ENCODE measurements at regions not wholly inside any gene's neighbourhood (a gene's known extent, or its start where the extent isn't known, plus 50 kb on each side); places are given as distances from the start of the nearest gene placed in this dataset.

DNA sequence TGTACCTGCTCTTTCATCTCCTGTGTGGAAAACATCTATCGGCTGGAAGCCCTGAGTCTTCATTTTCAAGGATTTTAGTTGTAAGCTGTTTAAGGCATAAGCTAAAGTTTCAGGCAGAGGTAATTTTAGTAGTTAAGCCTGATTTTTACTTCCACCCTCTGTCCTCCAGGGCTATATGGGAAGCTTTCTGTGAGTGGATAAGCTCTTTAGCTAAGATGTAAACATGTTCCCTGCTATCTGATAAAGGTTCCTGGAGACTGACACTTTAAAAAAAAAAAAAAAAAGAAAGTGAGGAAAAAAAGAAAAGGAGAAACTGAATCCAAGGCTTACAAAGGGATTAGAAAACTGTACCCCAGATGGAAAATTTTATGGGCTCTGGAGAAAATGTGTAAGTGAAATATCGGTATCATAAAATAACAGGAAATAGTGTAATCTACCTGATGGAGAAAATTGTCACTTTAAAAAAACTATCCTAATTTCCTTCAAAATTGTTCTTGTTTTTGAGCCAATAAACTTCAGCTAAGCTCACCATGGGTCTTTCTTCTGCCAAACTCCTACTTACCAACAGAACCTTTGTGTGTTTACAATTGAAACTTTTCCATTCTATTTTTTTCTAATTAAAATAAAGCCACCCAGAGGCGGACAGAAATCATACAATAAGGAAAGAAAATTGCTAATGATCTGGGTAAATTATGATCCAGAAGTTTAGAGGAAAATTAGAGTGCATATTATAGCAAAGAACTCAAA is 180.5 kb downstream of the TGFB2 start:
- H3K27me3 ChIP-seq = no peaks in the 10 kb centered on the region
- H3K4me3 ChIP-seq = no peak overlapping the region
- no peak for TF ChIP-seq POLR2A (IDR thresholded peaks at IDR 0.05)
- TF ChIP-seq, protein P1, sequence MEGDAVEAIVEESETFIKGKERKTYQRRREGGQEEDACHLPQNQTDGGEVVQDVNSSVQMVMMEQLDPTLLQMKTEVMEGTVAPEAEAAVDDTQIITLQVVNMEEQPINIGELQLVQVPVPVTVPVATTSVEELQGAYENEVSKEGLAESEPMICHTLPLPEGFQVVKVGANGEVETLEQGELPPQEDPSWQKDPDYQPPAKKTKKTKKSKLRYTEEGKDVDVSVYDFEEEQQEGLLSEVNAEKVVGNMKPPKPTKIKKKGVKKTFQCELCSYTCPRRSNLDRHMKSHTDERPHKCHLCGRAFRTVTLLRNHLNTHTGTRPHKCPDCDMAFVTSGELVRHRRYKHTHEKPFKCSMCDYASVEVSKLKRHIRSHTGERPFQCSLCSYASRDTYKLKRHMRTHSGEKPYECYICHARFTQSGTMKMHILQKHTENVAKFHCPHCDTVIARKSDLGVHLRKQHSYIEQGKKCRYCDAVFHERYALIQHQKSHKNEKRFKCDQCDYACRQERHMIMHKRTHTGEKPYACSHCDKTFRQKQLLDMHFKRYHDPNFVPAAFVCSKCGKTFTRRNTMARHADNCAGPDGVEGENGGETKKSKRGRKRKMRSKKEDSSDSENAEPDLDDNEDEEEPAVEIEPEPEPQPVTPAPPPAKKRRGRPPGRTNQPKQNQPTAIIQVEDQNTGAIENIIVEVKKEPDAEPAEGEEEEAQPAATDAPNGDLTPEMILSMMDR (IDR thresholded peaks at IDR 0.05) = no peak
- H3K4me1 ChIP-seq = no peaks in the 10 kb centered on the region
- intact Hi-C loops (cut with DNase I) = no loop called here
- H3K27ac ChIP-seq = no peak overlapping the region
- no peaks in the 10 kb centered on the region for H3K9me3 ChIP-seq
- 80 to 91% methylated on average over 3 of the region's 3 CpGs for WGBS, 2 donors
- DNase-seq = no peak
- H3K36me3 ChIP-seq = no peaks in the 10 kb centered on the region

DNA sequence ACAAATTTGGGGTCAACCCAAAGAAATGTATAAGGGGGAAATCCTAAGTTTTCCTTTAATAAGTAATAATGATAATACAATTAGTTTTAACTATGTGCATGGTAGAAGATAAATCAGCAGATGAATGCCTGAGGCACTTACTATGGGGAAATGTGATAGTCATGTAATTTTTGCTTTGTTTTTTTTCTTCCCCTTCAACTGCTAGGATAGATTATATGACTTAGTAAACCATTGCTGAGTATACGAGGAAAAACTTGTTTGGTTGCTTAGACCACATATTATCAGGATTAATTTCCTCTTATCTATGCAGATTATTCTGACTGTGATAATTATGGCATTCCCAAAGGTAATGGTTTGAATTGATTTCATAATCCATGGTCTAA is 181.1 kb downstream of the TGFB2 start:
- WGBS, 2 donors = 32 to 50% methylated on average over 1 of the region's 1 CpG
- intact Hi-C loops (cut with DNase I) = no loop called here
- no peaks in the 10 kb centered on the region for H3K36me3 ChIP-seq
- H3K9me3 ChIP-seq = no peaks in the 10 kb centered on the region
- H3K27me3 ChIP-seq = no peaks in the 10 kb centered on the region
- H3K27ac ChIP-seq = no peak overlapping the region
- H3K4me1 ChIP-seq = no peaks in the 10 kb centered on the region
- H3K4me3 ChIP-seq = no peak overlapping the region
- TF ChIP-seq, protein P1 (IDR thresholded peaks at IDR 0.05) = no peak
- TF ChIP-seq POLR2A (IDR thresholded peaks at IDR 0.05) = no peak
- no peak for DNase-seq

DNA sequence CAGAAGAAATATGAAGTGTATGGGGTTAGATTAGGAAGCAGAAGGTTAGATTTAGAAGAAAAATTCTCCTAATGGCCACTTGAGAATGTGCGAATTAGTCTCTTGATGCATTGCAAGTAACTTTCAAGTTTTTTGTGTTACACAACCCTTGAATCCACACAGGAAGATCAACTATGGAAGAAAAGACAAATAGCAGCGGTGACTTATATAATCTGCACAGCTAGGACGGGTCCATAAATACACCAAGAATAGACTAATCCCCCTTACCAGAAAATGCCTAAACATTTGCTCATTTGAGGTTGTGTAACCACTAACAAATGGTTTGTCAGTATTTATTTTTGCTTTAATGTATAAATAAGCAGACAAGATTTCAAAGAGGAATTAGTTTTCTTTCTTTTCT is 182.6 kb downstream of the TGFB2 start:
- no peak for DNase-seq
- H3K4me1 ChIP-seq = no peaks in the 10 kb centered on the region
- no peak overlapping the region for H3K27ac ChIP-seq
- no peak overlapping the region for H3K4me3 ChIP-seq
- TF ChIP-seq, protein P1 (IDR thresholded peaks at IDR 0.05) = no peak
- TF ChIP-seq POLR2A (IDR thresholded peaks at IDR 0.05) = no peak
- no peaks in the 10 kb centered on the region for H3K36me3 ChIP-seq
- WGBS, 2 donors = 81 to 83% methylated on average over 3 of the region's 3 CpGs
- no peaks in the 10 kb centered on the region for H3K9me3 ChIP-seq
- no peaks in the 10 kb centered on the region for H3K27me3 ChIP-seq
- intact Hi-C loops (cut with DNase I) = no loop called here

DNA sequence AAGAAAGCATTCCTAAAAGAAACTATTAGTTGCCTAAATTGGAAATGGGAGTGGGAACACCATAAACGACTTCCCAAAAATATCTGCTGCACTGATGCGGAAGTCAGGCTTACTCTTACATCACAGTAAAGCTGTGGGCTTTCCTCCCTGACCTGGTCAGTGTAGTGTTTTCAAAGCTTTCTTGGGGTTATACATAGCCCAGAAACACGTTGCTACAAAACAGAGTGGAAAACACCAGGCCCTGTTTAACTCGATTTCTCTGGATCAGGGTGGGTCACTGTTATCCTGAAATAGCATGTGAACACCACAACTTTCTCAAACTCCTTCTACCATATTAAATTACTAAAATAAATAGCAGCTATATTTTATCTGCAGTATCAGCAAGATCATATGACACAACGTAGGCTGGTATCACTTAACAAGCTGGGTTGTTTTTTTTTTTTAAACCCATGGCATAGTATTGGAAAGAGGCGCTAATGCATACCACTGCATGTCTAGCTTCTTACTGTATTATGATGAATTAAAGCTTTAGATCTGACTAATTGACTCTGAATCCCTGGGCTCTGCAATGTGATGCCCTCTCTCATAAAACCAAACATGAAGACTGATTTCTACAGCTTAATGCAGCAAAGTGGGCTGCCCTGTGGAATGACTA is 184.6 kb downstream of the TGFB2 start:
- Histone ChIP-seq H3K27me3 (no peaks in the 10 kb centered on the region), H3K36me3 (no peaks in the 10 kb centered on the region), H3K4me1 (no peaks in the 10 kb centered on the region), H3K27ac (no peak overlapping the region), H3K9me3 (no peaks in the 10 kb centered on the region), H3K4me3 (no peak overlapping the region)
- intact Hi-C loops (cut with DNase I) = no loop called here
- 65 to 66% methylated on average over 6 of the region's 6 CpGs for WGBS, 2 donors
- no peak for DNase-seq
- TF ChIP-seq POLR2A (IDR thresholded peaks at IDR 0.05) = no peak
- TF ChIP-seq, protein P1 (IDR thresholded peaks at IDR 0.05) = no peak

DNA sequence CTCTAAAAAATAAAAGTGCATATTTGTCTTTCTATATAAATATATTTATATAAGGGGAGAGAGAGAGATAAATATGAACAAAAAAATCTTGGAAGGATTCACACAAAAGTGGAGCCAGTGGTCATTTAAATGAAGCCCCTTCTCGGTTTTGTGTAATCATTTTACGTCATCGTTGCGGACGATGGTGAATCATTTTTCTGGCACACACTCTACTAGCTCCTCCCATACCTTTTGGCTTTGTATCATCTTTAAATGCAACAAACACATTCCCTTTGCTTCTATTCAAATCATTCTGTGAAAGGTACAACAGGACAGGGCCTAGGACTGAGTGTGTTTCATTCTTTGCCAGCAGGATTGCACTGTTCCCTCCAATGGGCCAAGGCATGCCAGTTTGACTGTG is 186.8 kb downstream of the TGFB2 start:
- Histone ChIP-seq H3K36me3 (no peaks in the 10 kb centered on the region), H3K4me3 (no peak overlapping the region), H3K27ac (no peak overlapping the region), H3K27me3 (no peaks in the 10 kb centered on the region), H3K9me3 (no peaks in the 10 kb centered on the region), H3K4me1 (no peaks in the 10 kb centered on the region)
- TF ChIP-seq, protein P1 (IDR thresholded peaks at IDR 0.05) = no peak
- no peak for TF ChIP-seq POLR2A (IDR thresholded peaks at IDR 0.05)
- no peak for DNase-seq
- intact Hi-C loops (cut with DNase I) = no loop called here
- 79 to 80% methylated on average over 5 of the region's 5 CpGs for WGBS, 2 donors

Measured in esophagus squamous epithelium (tissue), 5 donors.